K562 (cell line): ENCODE measurements at regions not wholly inside any gene's neighbourhood (a gene's known extent, or its start where the extent isn't known, plus 50 kb on each side); places are given as distances from the start of the nearest gene placed in this dataset.

ENCODE experiments used
- ATAC-seq: fragments of 200-7000 bp; cut with Tn5 transposase; 3 replicates; pipeline ENCODE4 v1.9.1; 2020; ENCODE audit warnings: moderate library complexity
- BruUV-seq: library from RNA; stranded (reverse); fragments of 400-500 nt; replicated peaks from 2 replicates; lab custom pipeline; 2021; lab: Mats Ljungman, UMichigan
- CTCF ChIA-PET: fragments of 300-600 bp; formaldehyde crosslinking; extraction: SDS; loops from one replicate; lab custom pipeline; 2021; ENCODE audit warnings: low intra/inter-chr PET ratio; lab: Yijun Ruan, JAX
- POLR2A ChIA-PET: fragments of 300-600, 350-650 bp; sonication (Branson Sonifier 250); formaldehyde crosslinking; extraction: SDS; loops from one replicate; lab custom pipeline; 2021; ENCODE audit warnings: antibody characterized with exemption, inconsistent platforms; lab: Yijun Ruan, JAX
- DNase-seq, 4 experiments: peaks; one replicate each; pipeline versions ENCODE4 v3.0.0 to v3.0.0-alpha.2; 2011 to 2018; ENCODE audit warnings: low spot score in 3 of 4, mixed read lengths in 3 of 4; ENCODE audit errors: extremely low read depth in 1 of 4
- FAIRE-seq: peaks from 2 replicates; lab custom pipeline; 2011; peaks lifted over from hg19 to GRCh38; lab: Jason Lieb, UNC
- H2AFZ ChIP-seq: 2 replicates; pipeline ENCODE4 v1.6.0; 2011; ENCODE audit warnings: low read depth, low read length, control low read depth, inconsistent platforms
- H3K27ac ChIP-seq: fragments of 200-600 bp; 3 replicates; pipeline ENCODE4 v1.8.0; 2011; ENCODE audit warnings: low read depth, mild to moderate bottlenecking, control low read depth, inconsistent platforms, low read length, moderate library complexity, mixed read lengths; ENCODE audit errors: extremely low read depth
- H3K27me3 ChIP-seq, 2 experiments: fragments of 300-600 bp in 1 of 2; 2 replicates in 1 of 2; 3 replicates in 1 of 2; pipeline versions ENCODE4 v1.6.0 to v1.8.0; 2011; ENCODE audit warnings: inconsistent platforms in 2 of 2, low read length in 2 of 2, mild to moderate bottlenecking in 1 of 2, mixed read lengths in 1 of 2, moderate library complexity in 1 of 2; ENCODE audit not compliant: control insufficient read depth in 2 of 2, insufficient read depth in 2 of 2
- H3K36me3 ChIP-seq: fragments of 300-600 bp; 3 replicates; pipeline ENCODE4 v1.8.0; 2011; ENCODE audit warnings: mild to moderate bottlenecking, low read length, inconsistent platforms; ENCODE audit not compliant: control insufficient read depth, insufficient read depth
- H3K4me1 ChIP-seq, 2 experiments: fragments of 200-600 bp in 1 of 2; replicated peaks in 1 of 2; 2 replicates in 1 of 2; 3 replicates in 1 of 2; pipeline versions ENCODE4 v1.5.1 to v1.8.0; 2011; ENCODE audit warnings: inconsistent platforms in 2 of 2, low read length in 2 of 2, mild to moderate bottlenecking in 1 of 2, mixed read lengths in 1 of 2, moderate library complexity in 1 of 2; ENCODE audit not compliant: control insufficient read depth in 2 of 2, insufficient read depth in 2 of 2
- H3K4me2 ChIP-seq: 2 replicates; pipeline ENCODE4 v1.6.1; 2011; ENCODE audit warnings: low read length, control low read depth, inconsistent platforms, mixed read lengths; ENCODE audit not compliant: insufficient read depth
- H3K4me3 ChIP-seq: fragments of 200-600 bp; sonication (generic), shearing (Covaris generic); 2 replicates; pipeline ENCODE4 v1.5.1; 2016; ENCODE audit warnings: control low read depth, inconsistent platforms
- H3K79me2 ChIP-seq: fragments of 200-600 bp; 3 replicates; pipeline ENCODE4 v1.8.0; 2011; ENCODE audit warnings: low read length, inconsistent platforms; ENCODE audit not compliant: control insufficient read depth, insufficient read depth
- H3K9ac ChIP-seq, 2 experiments: 2 replicates each; pipeline versions ENCODE4 v1.6.0 to v1.6.1; 2011; ENCODE audit warnings: low read depth in 2 of 2, low read length in 2 of 2, control low read depth in 1 of 2, inconsistent platforms in 1 of 2, mild to moderate bottlenecking in 1 of 2, mixed read lengths in 1 of 2; ENCODE audit not compliant: insufficient read depth in 1 of 2
- H3K9me1 ChIP-seq: one replicate; pipeline ENCODE4 v1.6.0; 2011; ENCODE audit warnings: inconsistent platforms, mild to moderate bottlenecking, low read length, moderate library complexity; ENCODE audit not compliant: control insufficient read depth, insufficient read depth
- H3K9me3 ChIP-seq: replicated peaks from 2 replicates; pipeline ENCODE4 v1.5.1; 2011; ENCODE audit warnings: low read depth, low read length, inconsistent platforms; ENCODE audit not compliant: control insufficient read depth, insufficient read depth
- H4K20me1 ChIP-seq: replicated peaks from 2 replicates; pipeline ENCODE4 v1.6.1; 2011; ENCODE audit warnings: low read length, inconsistent platforms, mixed read lengths; ENCODE audit not compliant: control insufficient read depth, insufficient read depth
- ATF1 ChIP-seq, 2 experiments: fragments of 450-650 bp in 1 of 2; IDR thresholded peaks; 2 replicates each; pipeline ENCODE4 v1.6.1; 2016; ENCODE audit warnings: missing compliant biosample characterization in 1 of 2, missing genetic modification characterization in 1 of 2
- BHLHE40 ChIP-seq: IDR thresholded peaks from 2 replicates; pipeline ENCODE4 v1.6.1; 2011; ENCODE audit warnings: low read length, improper control_type of control experiment
- BRF1 ChIP-seq: IDR thresholded peaks from 3 replicates; pipeline ENCODE4 v1.6.1; 2011; ENCODE audit warnings: borderline replicate concordance, mild to moderate bottlenecking; ENCODE audit not compliant: insufficient read length; ENCODE audit errors: extremely low read depth
- DACH1 ChIP-seq: fragments of 450-650 bp; IDR thresholded peaks from 2 replicates; pipeline ENCODE4 v1.6.1; 2018; ENCODE audit not compliant: partially characterized antibody
- ETS2 ChIP-seq: IDR thresholded peaks from 2 replicates; pipeline ENCODE4 v1.6.1; 2016; ENCODE audit warnings: borderline replicate concordance, missing genetic modification characterization, mild to moderate bottlenecking, moderate library complexity, missing compliant biosample characterization; ENCODE audit not compliant: poor library complexity, severe bottlenecking
- HIVEP1 ChIP-seq: fragments of 250-450 bp; sonication (Bioruptor Pico); IDR thresholded peaks from 2 replicates; pipeline ENCODE4 v1.4.0; 2020; ENCODE audit warnings: mild to moderate bottlenecking
- KAT8 ChIP-seq: fragments of 450-650 bp; IDR thresholded peaks from 2 replicates; pipeline ENCODE4 v1.6.1; 2016; ENCODE audit warnings: low read depth, mild to moderate bottlenecking
- KDM2B ChIP-seq: fragments of 250-450 bp; sonication (Bioruptor Pico); IDR thresholded peaks from 2 replicates; pipeline ENCODE4 v1.8.0; 2021; ENCODE audit warnings: mild to moderate bottlenecking, moderate library complexity
- MCM2 ChIP-seq: fragments of 450-650 bp; IDR thresholded peaks from 2 replicates; pipeline ENCODE4 v1.6.1; 2017; ENCODE audit warnings: low read depth, mild to moderate bottlenecking
- RB1 ChIP-seq: fragments of 450-650 bp; IDR thresholded peaks from 2 replicates; pipeline ENCODE4 v1.6.1; 2017; ENCODE audit warnings: low read depth, mild to moderate bottlenecking
- TCFL5 ChIP-seq: fragments of 250-450 bp; sonication (Bioruptor Pico); conservative IDR thresholded peaks from 2 replicates; pipeline ENCODE4 v1.6.1; 2021; ENCODE audit warnings: mild to moderate bottlenecking, moderate library complexity, matching md5 sums
- TEAD2 ChIP-seq: fragments of 450-650 bp; IDR thresholded peaks from 2 replicates; pipeline ENCODE4 v1.6.1; 2016; ENCODE audit warnings: missing genetic modification characterization, control low read depth, missing compliant biosample characterization
- ZC3H8 ChIP-seq: fragments of 450-650 bp; IDR thresholded peaks from 2 replicates; pipeline ENCODE4 v1.6.1; 2017
- ZEB2 ChIP-seq: fragments of 450-650 bp; IDR thresholded peaks from 2 replicates; pipeline ENCODE4 v1.6.1; 2016
- ZNF217 ChIP-seq: sonication (generic); formaldehyde crosslinking; IDR thresholded peaks from 2 replicates; pipeline ENCODE4 v1.8.0; 2022; ENCODE audit warnings: mild to moderate bottlenecking, missing genetic modification reagents
- WGBS: fragments of 100-300 bp; shearing (Covaris generic); methylation state at CpG from one replicate; pipeline ENCODE4 v1.1.6; 2016; ENCODE audit warnings: low coverage, mixed read lengths; ENCODE audit not compliant: insufficient coverage; ENCODE audit errors: missing lambda C conversion rate; 5-methylcytosine and 5-hydroxymethylcytosine counted together
- in situ Hi-C: fragments of 300-500 bp; cut with MboI; formaldehyde crosslinking; loops from 4 replicates; pipeline ENCODE4 v1.15.0; 2018; ENCODE audit warnings: inconsistent platforms, mixed read lengths
- intact Hi-C: fragments of 100-400 bp; cut with micrococcal nuclease; formaldehyde crosslinking; loops from 2 replicates; pipeline ENCODE4 v1.14.2; 2022
- TF ChIP-seq, protein P1 (sequence below): fragments of 200-400 bp; formaldehyde crosslinking; IDR thresholded peaks from 2 replicates; pipeline ENCODE4 v1.6.1; 2017; ENCODE audit warnings: mild to moderate bottlenecking, low read depth, low read length, moderate library complexity
- TF ChIP-seq, protein P2 (sequence below): fragments of 450-650 bp; formaldehyde crosslinking; IDR thresholded peaks from 2 replicates; pipeline ENCODE4 v1.4.0; 2020; ENCODE audit warnings: mild to moderate bottlenecking
- TF ChIP-seq, protein P3 (sequence below): fragments of 450-650 bp; IDR thresholded peaks from 2 replicates; pipeline ENCODE4 v1.6.1; 2016; ENCODE audit warnings: low read depth, mild to moderate bottlenecking, moderate library complexity
- TF ChIP-seq, protein P4 (sequence below), 2 experiments: fragments of 450-650 bp; IDR thresholded peaks; 2 replicates each; pipeline ENCODE4 v1.6.1; 2016

DNA sequence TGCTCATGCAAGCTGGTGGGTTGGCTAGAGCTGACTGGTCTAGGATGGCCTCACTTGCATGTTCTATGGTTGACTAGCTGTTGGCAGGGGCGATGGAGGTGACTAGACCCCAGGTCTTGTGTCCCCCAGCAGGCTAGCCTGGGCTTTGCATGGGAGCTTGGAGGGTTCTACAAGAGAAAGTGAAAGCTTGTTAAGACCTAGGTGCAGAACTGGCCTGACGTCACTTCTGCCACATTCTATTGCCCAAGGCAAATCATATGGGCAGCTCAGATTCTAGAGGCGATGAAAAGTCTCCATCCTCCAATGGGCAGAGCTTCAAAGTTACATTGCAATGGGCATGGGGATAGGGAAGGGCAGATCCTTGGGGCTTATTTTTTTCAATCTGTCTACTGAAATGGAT, 170.9 kb downstream of the MIAT start (continued):
- TF ChIP-seq TCFL5 (CRISPR knock-in tag) (no peak), BHLHE40 (no peak), MCM2 (no peak)
- TF ChIP-seq, protein P1, sequence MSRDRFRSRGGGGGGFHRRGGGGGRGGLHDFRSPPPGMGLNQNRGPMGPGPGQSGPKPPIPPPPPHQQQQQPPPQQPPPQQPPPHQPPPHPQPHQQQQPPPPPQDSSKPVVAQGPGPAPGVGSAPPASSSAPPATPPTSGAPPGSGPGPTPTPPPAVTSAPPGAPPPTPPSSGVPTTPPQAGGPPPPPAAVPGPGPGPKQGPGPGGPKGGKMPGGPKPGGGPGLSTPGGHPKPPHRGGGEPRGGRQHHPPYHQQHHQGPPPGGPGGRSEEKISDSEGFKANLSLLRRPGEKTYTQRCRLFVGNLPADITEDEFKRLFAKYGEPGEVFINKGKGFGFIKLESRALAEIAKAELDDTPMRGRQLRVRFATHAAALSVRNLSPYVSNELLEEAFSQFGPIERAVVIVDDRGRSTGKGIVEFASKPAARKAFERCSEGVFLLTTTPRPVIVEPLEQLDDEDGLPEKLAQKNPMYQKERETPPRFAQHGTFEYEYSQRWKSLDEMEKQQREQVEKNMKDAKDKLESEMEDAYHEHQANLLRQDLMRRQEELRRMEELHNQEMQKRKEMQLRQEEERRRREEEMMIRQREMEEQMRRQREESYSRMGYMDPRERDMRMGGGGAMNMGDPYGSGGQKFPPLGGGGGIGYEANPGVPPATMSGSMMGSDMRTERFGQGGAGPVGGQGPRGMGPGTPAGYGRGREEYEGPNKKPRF, result no peak

DNA sequence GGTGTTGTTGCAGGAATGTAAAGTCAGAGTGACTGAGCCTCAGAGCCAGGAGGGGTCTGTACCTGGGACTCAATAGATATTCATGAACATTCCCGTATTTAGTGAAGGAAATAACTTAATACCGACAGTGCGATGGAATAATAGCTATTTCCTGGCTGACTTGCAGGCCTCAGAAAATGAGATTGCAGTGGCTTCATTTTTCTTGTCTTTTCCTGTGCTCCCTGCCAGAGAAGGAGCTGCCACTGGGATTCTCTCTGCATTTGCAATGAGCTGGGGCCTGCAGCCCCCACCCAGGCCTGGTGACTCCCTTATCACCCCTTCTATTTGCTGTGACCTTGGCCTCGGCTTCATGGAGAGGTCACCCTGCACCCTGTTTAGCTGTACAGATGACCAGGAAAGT, 173.4 kb downstream of the MIAT start:
- H3K9me3 ChIP-seq, result no peaks in the 10 kb centered on the region
- no peak overlapping the region for H3K9ac ChIP-seq
- in situ Hi-C loops, result no loop called here
- no peaks in the 10 kb centered on the region for H3K9me1 ChIP-seq
- 0% methylated on average over 4 of the region's 4 CpGs for WGBS
- intact Hi-C loops, result no loop called here
- no peak for ATAC-seq
- no peak overlapping the region for H3K4me3 ChIP-seq
- ChIA-PET CTCF (no interaction called here), POLR2A (interaction anchor here (0.6 to 0.9 kb wide), 2 partner anchors 10 to 103 kb away, joined by 3 to 5 read pairs; no protein-coding TSS in a partner anchor)
- H3K27me3 ChIP-seq, result peaks cover 0 to 9% of the 10 kb centered on the region in 2 experiments; a peak in 1 of 5 replicates
- H3K36me3 ChIP-seq, result no peaks in the 10 kb centered on the region
- no peaks in the 10 kb centered on the region for H3K79me2 ChIP-seq
- DNase-seq, result no peak
- BruUV-seq, result no TSS peak
- no peak overlapping the region for H2AFZ ChIP-seq
- no peak for FAIRE-seq
- H3K4me1 ChIP-seq, result no peaks in the 10 kb centered on the region
- H3K27ac ChIP-seq, result no peak overlapping the region
- no peak for TF ChIP-seq RB1
- no peak for TF ChIP-seq ATF1 (CRISPR knock-in tag; IDR thresholded peaks at IDR 0.05)
- TF ChIP-seq ATF1 (tag; IDR thresholded peaks at IDR 0.05), result no peak
- no peak for TF ChIP-seq KDM2B
- no peak for TF ChIP-seq KAT8
- TF ChIP-seq DACH1, result no peak
- TF ChIP-seq ETS2, result no peak
- TF ChIP-seq, protein P2, sequence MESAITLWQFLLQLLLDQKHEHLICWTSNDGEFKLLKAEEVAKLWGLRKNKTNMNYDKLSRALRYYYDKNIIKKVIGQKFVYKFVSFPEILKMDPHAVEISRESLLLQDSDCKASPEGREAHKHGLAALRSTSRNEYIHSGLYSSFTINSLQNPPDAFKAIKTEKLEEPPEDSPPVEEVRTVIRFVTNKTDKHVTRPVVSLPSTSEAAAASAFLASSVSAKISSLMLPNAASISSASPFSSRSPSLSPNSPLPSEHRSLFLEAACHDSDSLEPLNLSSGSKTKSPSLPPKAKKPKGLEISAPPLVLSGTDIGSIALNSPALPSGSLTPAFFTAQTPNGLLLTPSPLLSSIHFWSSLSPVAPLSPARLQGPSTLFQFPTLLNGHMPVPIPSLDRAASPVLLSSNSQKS, result no peak
- TF ChIP-seq, protein P3, sequence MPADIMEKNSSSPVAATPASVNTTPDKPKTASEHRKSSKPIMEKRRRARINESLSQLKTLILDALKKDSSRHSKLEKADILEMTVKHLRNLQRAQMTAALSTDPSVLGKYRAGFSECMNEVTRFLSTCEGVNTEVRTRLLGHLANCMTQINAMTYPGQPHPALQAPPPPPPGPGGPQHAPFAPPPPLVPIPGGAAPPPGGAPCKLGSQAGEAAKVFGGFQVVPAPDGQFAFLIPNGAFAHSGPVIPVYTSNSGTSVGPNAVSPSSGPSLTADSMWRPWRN, result no peak
- TF ChIP-seq HIVEP1 (CRISPR knock-in tag), result no peak
- no peak for TF ChIP-seq ZC3H8
- no peak for TF ChIP-seq BRF1
- TF ChIP-seq, protein P4, sequence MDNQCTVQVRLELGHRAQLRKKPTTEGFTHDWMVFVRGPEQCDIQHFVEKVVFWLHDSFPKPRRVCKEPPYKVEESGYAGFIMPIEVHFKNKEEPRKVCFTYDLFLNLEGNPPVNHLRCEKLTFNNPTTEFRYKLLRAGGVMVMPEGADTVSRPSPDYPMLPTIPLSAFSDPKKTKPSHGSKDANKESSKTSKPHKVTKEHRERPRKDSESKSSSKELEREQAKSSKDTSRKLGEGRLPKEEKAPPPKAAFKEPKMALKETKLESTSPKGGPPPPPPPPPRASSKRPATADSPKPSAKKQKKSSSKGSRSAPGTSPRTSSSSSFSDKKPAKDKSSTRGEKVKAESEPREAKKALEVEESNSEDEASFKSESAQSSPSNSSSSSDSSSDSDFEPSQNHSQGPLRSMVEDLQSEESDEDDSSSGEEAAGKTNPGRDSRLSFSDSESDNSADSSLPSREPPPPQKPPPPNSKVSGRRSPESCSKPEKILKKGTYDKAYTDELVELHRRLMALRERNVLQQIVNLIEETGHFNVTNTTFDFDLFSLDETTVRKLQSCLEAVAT (IDR thresholded peaks at IDR 0.05), result no peak
- TF ChIP-seq ZNF217, result no peak
- no peak for TF ChIP-seq ZEB2
- no peak for TF ChIP-seq TEAD2 (tag)
- H4K20me1 ChIP-seq, result no peaks in the 10 kb centered on the region
- H3K4me2 ChIP-seq, result no peak overlapping the region
